RWPE2 (cell line): ENCODE measurements at regions not wholly inside any gene's neighbourhood (a gene's known extent, or its start where the extent isn't known, plus 50 kb on each side); places are given as distances from the start of the nearest gene placed in this dataset.

Experiments
- ATAC-seq: fragments of 200-7000 bp; cut with Tn5 transposase; 3 replicates; pipeline ENCODE4 v1.9.1; 2021; ENCODE audit warnings: low read depth
- DNase-seq: peaks from one replicate; pipeline ENCODE4 v3.0.0-alpha.2; 2020; ENCODE audit warnings: low spot score
- H3K27ac ChIP-seq: fragments of 450-650 bp; 2 replicates; pipeline ENCODE4 v1.5.1; 2017; ENCODE audit warnings: mild to moderate bottlenecking; ENCODE audit not compliant: poor library complexity, severe bottlenecking
- H3K27me3 ChIP-seq: fragments of 250-450 bp; sonication (Bioruptor Pico); 2 replicates; pipeline ENCODE4 v1.5.1; 2021; ENCODE audit warnings: mild to moderate bottlenecking, moderate library complexity; ENCODE audit not compliant: insufficient read depth, poor library complexity, severe bottlenecking
- H3K36me3 ChIP-seq: fragments of 250-450 bp; sonication (Bioruptor Pico); 2 replicates; pipeline ENCODE4 v1.5.1; 2020; ENCODE audit warnings: low read depth, mild to moderate bottlenecking, moderate library complexity
- H3K4me1 ChIP-seq: fragments of 250-450 bp; sonication (Bioruptor Pico); 2 replicates; pipeline ENCODE4 v1.5.1; 2021; ENCODE audit warnings: mild to moderate bottlenecking, moderate library complexity; ENCODE audit not compliant: insufficient read depth, poor library complexity, severe bottlenecking
- H3K4me3 ChIP-seq: fragments of 250-450 bp; sonication (Bioruptor Pico); 2 replicates; pipeline ENCODE4 v1.5.1; 2021; ENCODE audit warnings: mild to moderate bottlenecking, moderate library complexity; ENCODE audit not compliant: severe bottlenecking
- H3K9me3 ChIP-seq: fragments of 250-450 bp; sonication (Bioruptor Pico); 2 replicates; pipeline ENCODE4 v1.5.1; 2021; ENCODE audit warnings: mild to moderate bottlenecking, moderate library complexity; ENCODE audit not compliant: severe bottlenecking
- CTCF ChIP-seq: fragments of 450-650 bp; IDR thresholded peaks from one replicate; pipeline ENCODE4 v1.5.1; 2017; ENCODE audit warnings: mild to moderate bottlenecking, moderate library complexity; ENCODE audit not compliant: poor library complexity, severe bottlenecking

- no peak for DNase-seq
- Histone ChIP-seq H3K9me3 (no peaks in the 10 kb centered on the region), H3K27ac (no peak overlapping the region), H3K36me3 (no peaks in the 10 kb centered on the region), H3K27me3 (no peaks in the 10 kb centered on the region), H3K4me3 (no peak overlapping the region), H3K4me1 (no peaks in the 10 kb centered on the region)
- ATAC-seq, result no peak
- TF ChIP-seq CTCF, result no peak
These were observed 1567.8 kb upstream of the PIK3C3 start for GRCh38 chr18:40387130-40387787.

- Histone ChIP-seq H3K36me3 (no peaks in the 10 kb centered on the region), H3K4me1 (no peaks in the 10 kb centered on the region), H3K4me3 (no peak overlapping the region), H3K27me3 (no peaks in the 10 kb centered on the region), H3K27ac (no peak overlapping the region), H3K9me3 (no peaks in the 10 kb centered on the region)
- no peak for ATAC-seq
- TF ChIP-seq CTCF, result no peak
- no peak for DNase-seq
These were observed 1572.8 kb upstream of the PIK3C3 start for GRCh38 chr18:40382197-40382596.

DNA sequence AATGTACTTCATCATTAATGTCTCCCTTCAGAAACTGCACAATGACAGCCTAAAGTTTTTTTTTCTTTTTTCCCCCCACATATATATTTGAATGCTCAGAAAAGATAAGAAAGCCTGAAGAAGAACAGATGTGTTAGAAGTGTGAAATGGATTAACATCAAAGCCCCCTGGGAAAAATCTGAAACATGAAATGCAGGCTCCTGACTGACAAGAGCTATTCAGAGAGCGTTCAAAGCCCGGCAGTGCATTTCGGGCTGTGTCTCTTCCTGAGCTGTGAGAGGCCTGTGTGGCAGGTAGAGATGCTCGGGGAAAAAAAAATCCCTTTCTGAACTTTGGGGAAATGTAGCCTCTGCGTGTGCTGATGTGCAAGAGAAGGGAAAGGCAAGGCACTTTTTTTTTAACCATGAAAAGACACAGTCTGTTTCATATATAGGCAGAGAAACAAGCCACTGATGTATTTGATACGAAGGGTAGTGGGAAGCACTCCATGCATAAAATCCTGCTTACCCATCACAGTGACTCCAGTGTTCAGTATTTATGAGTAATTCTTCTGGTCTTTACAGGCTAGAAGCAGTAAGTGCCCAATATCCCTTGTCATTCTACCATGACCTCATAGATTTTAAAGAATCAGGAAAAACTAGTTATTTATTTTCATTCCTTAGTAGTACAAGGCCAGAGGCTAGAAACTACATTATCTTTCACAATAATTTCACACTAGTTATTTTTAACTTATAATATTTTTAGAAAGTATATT is 1574.2 kb upstream of the PIK3C3 start:
- no peaks in the 10 kb centered on the region for H3K27me3 ChIP-seq
- H3K4me1 ChIP-seq, result no peaks in the 10 kb centered on the region
- ATAC-seq (peak; percentile 38; the same call in 1 of the 3 replicates), DNase-seq (no peak)
- H3K4me3 ChIP-seq, result no peak overlapping the region
- no peaks in the 10 kb centered on the region for H3K9me3 ChIP-seq
- H3K27ac ChIP-seq, result no peak overlapping the region
- H3K36me3 ChIP-seq, result no peaks in the 10 kb centered on the region
- TF ChIP-seq CTCF, result no peak

DNA sequence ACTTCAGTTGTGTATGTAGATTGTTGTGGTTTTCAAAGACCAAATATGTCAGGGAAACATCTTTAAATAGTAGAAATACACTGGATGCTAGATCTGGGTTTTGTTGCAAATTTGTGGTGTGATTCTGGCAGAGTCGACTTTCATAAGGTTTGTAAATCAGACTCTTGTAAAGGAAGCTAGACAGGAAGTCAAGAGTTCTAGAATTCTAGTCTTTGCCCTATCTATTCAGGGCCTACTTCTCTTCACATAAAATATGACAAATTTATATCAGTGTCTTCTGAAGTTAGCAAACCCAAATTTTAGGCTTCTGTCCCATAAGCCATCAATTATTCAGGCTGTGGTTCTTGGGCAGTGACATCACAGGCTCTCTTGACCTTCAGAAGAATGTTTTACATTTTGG is 1579.2 kb upstream of the PIK3C3 start:
- ATAC-seq (no peak), DNase-seq (no peak)
- Histone ChIP-seq H3K4me3 (no peak overlapping the region), H3K27me3 (no peaks in the 10 kb centered on the region), H3K4me1 (peaks cover 7% of the 10 kb centered on the region), H3K27ac (no peak overlapping the region), H3K36me3 (no peaks in the 10 kb centered on the region), H3K9me3 (no peaks in the 10 kb centered on the region)
- no peak for TF ChIP-seq CTCF

GRCh38 chr18:40371673-40372072 is 1583.4 kb upstream of the PIK3C3 start:
- Histone ChIP-seq H3K27me3 (no peaks in the 10 kb centered on the region), H3K27ac (peak overlapping the region; percentile 43), H3K9me3 (no peaks in the 10 kb centered on the region), H3K4me1 (peaks cover 7% of the 10 kb centered on the region), H3K4me3 (no peak overlapping the region), H3K36me3 (no peaks in the 10 kb centered on the region)
- DNase-seq (no peak), ATAC-seq (peak; percentile 94)
- TF ChIP-seq CTCF, result no peak
